ENCODE measurements at regions not wholly inside any gene's neighbourhood (a gene's known extent, or its start where the extent isn't known, plus 50 kb on each side); places are given as distances from the start of the nearest gene placed in this dataset.

DNA sequence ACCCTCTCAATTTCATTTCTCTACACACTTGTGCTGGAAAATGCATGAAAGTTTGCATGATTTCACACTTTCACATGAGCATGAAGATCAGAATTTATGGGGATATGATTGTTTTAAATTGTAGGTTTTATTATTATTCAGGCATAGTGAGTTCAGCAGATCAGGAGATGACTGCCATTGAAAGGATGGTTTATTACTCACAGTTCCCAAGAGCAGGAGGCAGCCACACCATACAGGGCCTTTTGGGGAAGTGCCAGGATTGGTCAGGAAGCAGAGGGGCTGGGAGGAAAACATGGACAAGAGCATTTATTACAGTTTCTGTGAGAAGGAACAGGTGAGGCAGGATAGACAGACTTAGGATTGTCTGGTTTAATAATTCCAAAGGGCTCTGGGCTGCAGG, 114.6 kb upstream of the KCNJ15 start:
- H3K9me3 ChIP-seq, result no peaks in the 10 kb centered on the region
- H3K4me3 ChIP-seq, result no peak overlapping the region
- TF ChIP-seq, protein P1, sequence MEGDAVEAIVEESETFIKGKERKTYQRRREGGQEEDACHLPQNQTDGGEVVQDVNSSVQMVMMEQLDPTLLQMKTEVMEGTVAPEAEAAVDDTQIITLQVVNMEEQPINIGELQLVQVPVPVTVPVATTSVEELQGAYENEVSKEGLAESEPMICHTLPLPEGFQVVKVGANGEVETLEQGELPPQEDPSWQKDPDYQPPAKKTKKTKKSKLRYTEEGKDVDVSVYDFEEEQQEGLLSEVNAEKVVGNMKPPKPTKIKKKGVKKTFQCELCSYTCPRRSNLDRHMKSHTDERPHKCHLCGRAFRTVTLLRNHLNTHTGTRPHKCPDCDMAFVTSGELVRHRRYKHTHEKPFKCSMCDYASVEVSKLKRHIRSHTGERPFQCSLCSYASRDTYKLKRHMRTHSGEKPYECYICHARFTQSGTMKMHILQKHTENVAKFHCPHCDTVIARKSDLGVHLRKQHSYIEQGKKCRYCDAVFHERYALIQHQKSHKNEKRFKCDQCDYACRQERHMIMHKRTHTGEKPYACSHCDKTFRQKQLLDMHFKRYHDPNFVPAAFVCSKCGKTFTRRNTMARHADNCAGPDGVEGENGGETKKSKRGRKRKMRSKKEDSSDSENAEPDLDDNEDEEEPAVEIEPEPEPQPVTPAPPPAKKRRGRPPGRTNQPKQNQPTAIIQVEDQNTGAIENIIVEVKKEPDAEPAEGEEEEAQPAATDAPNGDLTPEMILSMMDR (IDR thresholded peaks at IDR 0.05), result no peak
- no peak for TF ChIP-seq POLR2AphosphoS5 (IDR thresholded peaks at IDR 0.05; ENCODE audit: insufficient read depth in 1 of 2, low read depth in 1 of 2)
- no peak for TF ChIP-seq POLR2A (IDR thresholded peaks at IDR 0.05)
- H3K27me3 ChIP-seq, result no peaks in the 10 kb centered on the region
- no peak overlapping the region for H3K27ac ChIP-seq
- intact Hi-C loops (cut with DNase I), result no loop called here
- peaks cover 6% of the 10 kb centered on the region for H3K4me1 ChIP-seq
- no peak for DNase-seq (ENCODE audit: extremely low spot score in 2 of 2)
- H3K36me3 ChIP-seq, result no peaks in the 10 kb centered on the region

DNA sequence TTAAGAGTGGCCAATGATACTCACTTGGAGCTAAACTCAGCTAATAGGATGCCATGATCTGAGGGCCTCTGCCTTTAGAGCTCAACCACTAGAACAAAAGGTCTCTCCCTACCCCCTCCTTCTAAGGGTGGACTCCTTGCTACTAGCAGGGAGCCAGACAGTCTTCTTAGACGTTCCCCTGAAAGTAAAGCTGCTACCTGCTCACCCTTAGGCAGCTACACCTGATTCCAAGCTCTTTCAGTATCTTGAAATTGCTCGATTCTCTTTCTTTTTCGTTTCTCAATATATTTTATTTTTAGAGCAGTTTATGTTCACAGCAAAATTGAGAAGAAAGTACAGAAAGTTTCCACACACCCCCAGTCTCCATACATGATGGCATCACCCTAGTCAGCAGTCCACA, 112.6 kb upstream of the KCNJ15 start:
- TF ChIP-seq POLR2A (IDR thresholded peaks at IDR 0.05), result no peak
- no peak for TF ChIP-seq POLR2AphosphoS5 (IDR thresholded peaks at IDR 0.05; ENCODE audit: insufficient read depth in 1 of 2, low read depth in 1 of 2)
- TF ChIP-seq, protein P1 (IDR thresholded peaks at IDR 0.05), result no peak
- no peaks in the 10 kb centered on the region for H3K27me3 ChIP-seq
- H3K9me3 ChIP-seq, result no peaks in the 10 kb centered on the region
- no peak for DNase-seq (ENCODE audit: extremely low spot score in 2 of 2)
- H3K4me1 ChIP-seq, result peaks cover 6% of the 10 kb centered on the region
- H3K27ac ChIP-seq, result no peak overlapping the region
- no peak overlapping the region for H3K4me3 ChIP-seq
- no peaks in the 10 kb centered on the region for H3K36me3 ChIP-seq
- intact Hi-C loops (cut with DNase I), result no loop called here

DNA sequence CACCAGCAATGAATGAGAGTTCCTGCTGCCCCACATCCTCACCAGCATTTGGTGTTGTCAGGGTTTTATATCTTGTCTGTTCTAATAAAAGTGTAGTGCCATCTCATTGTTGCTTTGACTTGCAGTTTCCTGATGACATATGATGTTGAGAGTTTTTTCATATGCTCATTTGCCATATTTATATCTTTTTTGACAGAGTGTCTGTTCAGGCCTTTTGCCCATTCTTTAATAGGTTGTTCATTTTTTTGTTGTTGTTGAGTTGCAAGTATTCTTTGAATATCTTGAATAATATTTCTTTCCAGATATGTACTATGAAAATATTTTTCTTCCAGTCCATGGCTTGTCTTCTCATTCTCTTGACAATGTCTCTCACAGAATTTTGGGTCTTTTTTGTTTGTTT, 111.7 kb upstream of the KCNJ15 start:
- H3K4me1 ChIP-seq, result peaks cover 4% of the 10 kb centered on the region
- H3K36me3 ChIP-seq, result no peaks in the 10 kb centered on the region
- DNase-seq (ENCODE audit: extremely low spot score in 2 of 2), result no peak
- H3K27ac ChIP-seq, result no peak overlapping the region
- no peaks in the 10 kb centered on the region for H3K9me3 ChIP-seq
- H3K27me3 ChIP-seq, result no peaks in the 10 kb centered on the region
- no peak overlapping the region for H3K4me3 ChIP-seq
- intact Hi-C loops (cut with DNase I), result no loop called here
- TF ChIP-seq, protein P1 (IDR thresholded peaks at IDR 0.05), result no peak
- TF ChIP-seq POLR2AphosphoS5 (IDR thresholded peaks at IDR 0.05; ENCODE audit: insufficient read depth in 1 of 2, low read depth in 1 of 2) (no peak), POLR2A (IDR thresholded peaks at IDR 0.05) (no peak)

DNA sequence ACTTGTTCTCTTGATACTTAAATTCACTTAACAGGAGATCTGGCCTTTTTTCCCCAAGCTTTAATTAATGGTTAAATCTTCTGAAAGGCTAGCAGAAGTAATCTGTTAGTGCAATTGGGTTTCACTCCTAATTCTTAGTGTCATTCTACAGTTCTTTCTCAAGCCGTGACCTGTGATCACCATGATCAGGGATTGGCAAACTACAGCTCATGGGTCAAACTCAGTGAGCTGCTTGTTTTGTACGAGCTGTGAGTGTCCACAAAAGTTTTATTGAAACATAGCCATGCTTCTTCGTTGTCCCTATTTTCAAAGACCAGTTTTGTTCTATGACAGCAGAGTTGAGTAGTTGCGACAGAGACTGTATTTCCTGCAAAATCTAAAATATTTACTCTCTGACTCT, 109.4 kb upstream of the KCNJ15 start:
- DNase-seq (ENCODE audit: extremely low spot score in 2 of 2), result no peak

DNA sequence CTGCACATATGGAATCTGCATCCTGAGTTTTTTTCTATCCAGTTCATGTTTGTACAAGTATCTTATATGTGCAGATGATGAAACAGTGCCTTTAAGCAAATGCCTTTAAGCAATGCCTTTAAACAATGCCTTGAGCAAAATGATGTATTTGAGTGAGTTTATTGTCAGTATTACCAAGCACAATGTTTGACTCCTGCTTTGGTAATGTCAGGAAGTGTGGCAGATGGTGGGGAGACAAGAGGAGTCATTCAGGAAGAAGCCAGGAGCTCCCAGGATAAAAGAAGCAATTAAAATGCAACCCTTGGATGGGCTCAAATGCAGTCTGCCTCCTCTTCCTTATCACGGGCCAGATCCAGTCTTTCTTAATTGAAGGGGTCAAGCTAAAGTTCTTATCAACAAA, 108.7 kb upstream of the KCNJ15 start:
- H3K27me3 ChIP-seq, result no peaks in the 10 kb centered on the region
- intact Hi-C loops (cut with DNase I), result no loop called here
- no peak overlapping the region for H3K4me3 ChIP-seq
- TF ChIP-seq POLR2AphosphoS5 (IDR thresholded peaks at IDR 0.05; ENCODE audit: insufficient read depth in 1 of 2, low read depth in 1 of 2), result no peak
- TF ChIP-seq, protein P1 (IDR thresholded peaks at IDR 0.05), result no peak
- no peak for TF ChIP-seq POLR2A (IDR thresholded peaks at IDR 0.05)
- H3K9me3 ChIP-seq, result no peaks in the 10 kb centered on the region
- H3K36me3 ChIP-seq, result no peaks in the 10 kb centered on the region
- no peak overlapping the region for H3K27ac ChIP-seq
- H3K4me1 ChIP-seq, result no peaks in the 10 kb centered on the region
- no peak for DNase-seq (ENCODE audit: extremely low spot score in 2 of 2)

More for the DNA sequence above, 109.4 kb upstream of the KCNJ15 start:
- H3K4me3 ChIP-seq, result no peak overlapping the region
- intact Hi-C loops (cut with DNase I), result no loop called here
- H3K36me3 ChIP-seq, result no peaks in the 10 kb centered on the region
- no peaks in the 10 kb centered on the region for H3K4me1 ChIP-seq
- no peaks in the 10 kb centered on the region for H3K9me3 ChIP-seq
- no peak overlapping the region for H3K27ac ChIP-seq
- H3K27me3 ChIP-seq, result no peaks in the 10 kb centered on the region
- no peak for TF ChIP-seq POLR2A (IDR thresholded peaks at IDR 0.05)
- TF ChIP-seq, protein P1 (IDR thresholded peaks at IDR 0.05), result no peak
- no peak for TF ChIP-seq POLR2AphosphoS5 (IDR thresholded peaks at IDR 0.05; ENCODE audit: insufficient read depth in 1 of 2, low read depth in 1 of 2)
